SH-SY5Y (cell line): ENCODE measurements at regions not wholly inside any gene's neighbourhood (a gene's known extent, or its start where the extent isn't known, plus 50 kb on each side); places are given as distances from the start of the nearest gene placed in this dataset.
A peak's percentile ranks its signal among the peaks of the same experiment; 100 is the strongest.

Source experiments
- GATA2 ChIP-seq: IDR thresholded peaks from 2 replicates; pipeline ENCODE4 v1.6.1; 2011; ENCODE audit warnings: mild to moderate bottlenecking, low read depth, low read length
- GATA3 ChIP-seq: IDR thresholded peaks from 2 replicates; pipeline ENCODE4 v1.6.1; 2011; ENCODE audit warnings: low read depth, mild to moderate bottlenecking, low read length, moderate library complexity

DNA sequence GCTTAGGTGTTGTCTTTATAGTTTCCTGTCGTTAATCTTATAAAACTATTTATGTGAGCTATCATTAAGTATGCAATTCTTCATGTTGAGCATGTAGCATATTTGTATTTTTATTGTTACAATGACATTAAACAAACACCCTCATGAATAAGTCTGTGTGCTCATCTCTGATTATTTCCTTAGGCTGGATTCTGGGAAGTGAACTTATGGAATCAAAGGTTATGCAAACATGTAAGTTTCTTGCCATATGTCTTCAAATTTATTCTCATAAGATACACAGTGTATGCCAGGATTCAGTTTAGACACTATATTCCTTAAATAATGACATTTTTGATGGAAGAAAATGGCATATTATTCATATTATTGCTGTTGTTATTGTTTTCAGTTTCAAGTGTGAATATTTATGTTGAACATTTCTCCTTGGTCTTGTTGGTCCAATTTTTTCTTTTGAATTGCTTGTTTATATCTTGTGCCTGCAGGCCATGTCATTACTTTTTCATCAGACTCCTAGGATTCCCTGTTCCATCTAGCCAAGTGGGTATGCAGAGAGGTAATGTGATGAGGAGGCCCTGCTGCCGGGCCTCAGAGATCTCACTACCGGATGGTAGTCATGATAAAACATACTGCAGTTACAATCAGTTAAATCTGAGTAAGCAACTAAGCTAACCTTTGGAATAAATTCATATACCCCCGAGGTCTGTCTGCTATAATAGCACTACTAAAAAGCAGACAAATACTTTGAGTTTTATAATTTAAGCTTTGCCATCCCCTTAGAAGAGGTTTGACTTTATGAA, 684.3 kb upstream of the SGO1 start:
- no peak for TF ChIP-seq GATA3
- TF ChIP-seq GATA2: no peak

DNA sequence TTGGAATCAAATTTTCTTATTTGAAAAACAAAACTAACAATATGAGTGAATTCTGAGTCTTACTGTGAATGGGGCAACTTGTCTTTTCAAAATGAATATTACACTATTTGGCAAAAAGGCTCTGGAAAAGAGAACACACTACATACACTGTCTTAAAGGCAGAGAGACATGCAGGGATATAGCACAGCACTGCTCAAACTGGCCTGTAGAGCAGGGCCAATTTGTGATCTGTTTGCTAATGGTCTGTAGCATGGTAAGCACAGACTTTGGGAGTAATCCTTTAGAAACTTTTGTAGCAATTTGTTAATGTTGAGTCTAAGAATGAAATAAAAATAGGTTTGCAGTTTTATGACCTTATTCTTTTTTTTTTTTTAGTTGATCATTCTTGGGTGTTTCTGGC, 679.8 kb upstream of the SGO1 start:
- TF ChIP-seq GATA2: no peak
- TF ChIP-seq GATA3: no peak

DNA sequence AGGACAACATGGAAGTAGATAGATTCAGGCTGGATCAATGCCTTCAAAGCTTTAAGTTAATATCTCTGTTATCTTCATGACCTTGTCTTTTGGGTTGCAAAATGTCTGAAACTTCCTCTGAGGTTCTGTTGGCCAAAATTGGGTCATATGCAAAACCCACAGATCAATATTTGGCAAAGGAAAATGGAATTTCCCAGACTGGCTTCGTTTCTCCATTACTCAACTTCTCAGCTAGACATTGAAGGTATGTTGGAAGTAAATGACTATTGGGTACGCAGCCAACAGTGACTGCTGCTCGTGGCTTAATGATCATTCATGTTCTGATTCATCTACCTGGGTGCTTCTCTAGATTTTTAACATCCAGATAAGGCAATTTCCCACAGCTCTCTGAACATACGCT, 675.4 kb upstream of the SGO1 start:
- no peak for TF ChIP-seq GATA2
- TF ChIP-seq GATA3: no peak

DNA sequence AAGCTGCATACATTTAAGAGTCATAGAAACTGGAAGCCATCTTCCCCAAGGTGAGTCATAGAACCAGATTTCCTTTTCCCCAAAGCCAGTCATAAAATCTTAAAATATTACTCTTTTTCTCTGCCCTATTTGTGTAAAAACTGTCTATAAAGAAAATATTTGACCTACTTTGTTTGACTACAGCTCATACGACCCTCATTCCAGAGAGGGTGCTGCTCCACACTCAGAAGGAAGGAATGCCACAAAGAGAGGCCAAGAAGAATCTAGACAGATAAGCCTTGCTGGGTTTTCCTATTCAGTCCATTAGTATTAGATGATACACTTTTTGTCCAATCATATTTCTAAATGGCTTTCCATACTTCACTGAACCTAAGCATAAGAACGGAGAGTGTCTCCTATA, 671.6 kb upstream of the SGO1 start:
- no peak for TF ChIP-seq GATA3
- TF ChIP-seq GATA2: no peak

DNA sequence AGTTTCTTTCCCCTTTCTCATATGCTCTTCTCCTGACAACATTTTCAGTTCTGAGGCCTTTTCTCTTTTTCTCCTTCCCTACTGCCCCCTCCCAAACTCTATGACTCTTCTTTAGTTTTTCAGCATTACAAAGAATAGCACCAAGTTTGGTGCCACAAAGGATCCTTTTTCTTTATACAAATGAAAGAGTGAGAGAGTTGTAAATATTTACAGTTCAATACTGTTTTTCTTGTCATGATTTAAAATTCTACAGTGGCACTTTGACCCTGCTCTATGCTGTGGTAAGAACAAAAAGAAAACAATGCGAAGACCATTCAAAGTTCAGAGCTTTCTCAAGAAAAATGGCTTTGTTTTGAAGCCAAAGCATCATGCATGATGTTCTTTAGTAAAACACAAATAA, 667.9 kb upstream of the SGO1 start:
- TF ChIP-seq GATA2 (no peak), GATA3 (no peak)

DNA sequence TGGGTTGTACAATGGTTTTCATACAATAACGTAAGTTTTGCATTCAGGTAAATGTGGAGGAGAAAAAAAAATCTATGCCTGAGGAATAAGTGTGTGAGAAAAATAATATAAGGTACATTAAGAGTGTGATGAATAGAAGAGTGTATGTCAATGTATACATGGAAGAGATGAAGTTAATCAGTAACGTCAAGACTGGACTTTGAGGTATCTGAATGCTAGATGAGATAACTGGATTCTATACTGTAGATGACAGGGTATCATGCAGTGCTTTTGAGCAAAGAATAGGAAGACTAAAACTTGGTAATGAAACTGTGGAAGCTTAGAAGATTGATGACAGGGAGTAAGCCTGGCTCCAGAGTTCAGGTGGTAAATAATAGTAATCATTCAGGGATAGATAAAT, 666.7 kb upstream of the SGO1 start:
- TF ChIP-seq GATA3: no peak
- no peak for TF ChIP-seq GATA2

DNA sequence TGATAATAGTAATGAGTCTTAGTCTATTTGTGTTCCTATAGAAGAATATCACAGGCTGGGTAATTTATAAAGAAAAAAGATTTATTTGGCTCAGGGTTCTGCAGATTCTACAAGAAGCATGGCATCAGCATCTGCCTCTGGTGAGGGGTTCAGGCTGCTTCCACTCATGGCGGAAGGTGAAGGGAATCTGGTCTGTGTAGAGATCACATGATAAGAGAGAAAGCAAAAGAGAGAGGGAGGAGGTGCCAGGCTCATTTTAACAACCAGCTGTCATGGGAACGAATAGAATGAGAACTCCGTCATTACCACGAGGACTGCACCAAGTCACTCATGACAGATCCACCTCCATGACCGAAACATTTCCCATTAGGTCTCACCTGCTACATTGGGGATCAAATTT, 664.0 kb upstream of the SGO1 start:
- TF ChIP-seq GATA2 (peak; percentile 91), GATA3 (peak; percentile 82)

DNA sequence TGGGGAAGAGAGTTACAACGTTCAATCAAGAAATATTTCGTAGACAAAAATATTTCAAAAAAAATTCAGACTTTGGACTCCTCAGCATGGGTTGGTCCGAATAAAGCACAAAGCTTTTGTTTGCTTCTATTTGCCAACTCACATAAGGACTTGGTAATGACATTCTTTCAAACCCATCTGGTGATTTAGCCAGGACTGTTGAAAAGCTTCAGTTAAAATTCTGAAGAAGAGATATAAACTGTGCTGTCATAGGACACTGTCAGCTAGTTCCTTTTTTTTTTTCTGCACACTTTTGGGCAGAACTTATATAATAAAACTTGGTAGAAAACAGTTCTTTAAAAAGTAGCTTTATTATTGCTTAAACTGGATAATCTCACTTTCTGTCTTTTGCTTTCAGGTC, 660.8 kb upstream of the SGO1 start:
- no peak for TF ChIP-seq GATA2
- no peak for TF ChIP-seq GATA3

DNA sequence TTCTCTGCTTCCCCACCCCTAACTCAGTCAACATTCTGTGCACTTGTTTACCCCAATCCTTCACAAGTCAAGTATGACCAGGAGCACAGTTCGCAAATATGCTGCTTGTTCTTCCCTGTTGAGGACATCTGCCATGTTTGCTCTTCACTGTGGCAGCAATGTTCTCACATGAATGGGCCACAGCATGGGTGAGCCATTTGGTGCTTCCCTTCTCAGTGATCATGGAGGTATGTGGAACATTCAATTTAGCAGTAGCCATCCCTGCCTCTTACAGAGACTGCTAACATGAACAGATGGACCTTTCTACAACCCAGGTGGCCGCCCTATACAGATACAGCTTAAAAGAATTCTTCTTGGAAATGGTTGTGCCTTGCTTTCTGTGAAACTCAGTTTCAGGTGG, 660.1 kb upstream of the SGO1 start:
- TF ChIP-seq GATA2 (no peak), GATA3 (no peak)

DNA sequence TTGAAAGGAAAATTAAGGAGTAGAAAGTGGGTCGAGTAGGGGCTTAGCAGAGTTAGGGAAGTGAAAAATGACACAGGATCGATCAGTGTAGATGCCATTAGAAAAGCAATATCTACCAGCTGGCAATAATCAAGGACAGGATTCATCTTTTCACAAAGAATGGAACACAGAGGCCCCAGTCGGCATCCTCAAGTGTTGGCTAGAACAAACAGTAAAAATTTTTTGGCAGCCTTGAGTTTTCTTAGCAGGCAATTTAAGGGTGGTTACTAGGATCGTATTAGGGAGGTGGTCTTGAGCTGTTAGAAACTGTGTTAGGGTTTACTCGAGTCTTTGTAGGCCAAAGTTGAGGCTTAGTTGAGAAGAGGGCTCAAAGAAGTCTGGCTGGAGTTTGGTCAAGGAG, 658.8 kb upstream of the SGO1 start:
- TF ChIP-seq GATA3 (no peak), GATA2 (no peak)

DNA sequence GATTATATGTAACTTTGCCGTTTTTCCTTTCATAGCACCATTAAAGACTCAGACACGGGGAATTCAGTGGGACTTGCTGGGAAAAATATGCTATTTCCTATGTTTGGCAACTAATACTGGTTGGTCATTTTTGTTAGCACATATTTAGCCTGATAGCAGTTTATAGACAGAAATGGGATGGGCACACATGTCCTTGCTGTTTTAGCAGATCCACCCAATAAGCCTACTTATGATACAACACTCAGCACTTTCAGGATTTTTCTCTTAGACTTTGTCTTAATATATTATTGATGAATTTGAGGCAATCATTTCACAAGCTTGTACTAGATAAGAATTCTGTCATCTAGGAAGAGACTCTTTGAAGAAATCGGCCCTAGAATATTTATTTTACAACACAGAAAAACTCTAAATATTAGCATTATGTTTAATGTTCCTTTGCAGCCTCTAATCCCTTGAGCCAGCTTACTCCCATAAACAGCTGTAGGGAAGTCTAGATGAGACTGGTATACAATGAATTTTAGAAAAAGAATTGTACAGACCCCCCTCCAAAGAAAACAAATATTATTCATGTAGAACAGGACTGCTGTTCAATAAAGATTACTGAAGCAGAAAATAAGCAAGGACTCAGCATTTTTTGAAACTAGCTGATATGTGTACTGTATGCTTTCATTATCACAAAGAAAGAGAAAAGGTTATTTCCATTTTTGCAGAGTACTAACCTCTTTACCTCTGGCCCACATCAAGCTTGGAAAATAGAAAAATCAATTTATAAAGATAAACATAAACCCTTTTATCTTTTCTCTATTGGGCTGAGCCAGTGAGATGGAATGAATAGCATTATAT, 656.8 kb upstream of the SGO1 start:
- TF ChIP-seq GATA2 (no peak), GATA3 (no peak)

DNA sequence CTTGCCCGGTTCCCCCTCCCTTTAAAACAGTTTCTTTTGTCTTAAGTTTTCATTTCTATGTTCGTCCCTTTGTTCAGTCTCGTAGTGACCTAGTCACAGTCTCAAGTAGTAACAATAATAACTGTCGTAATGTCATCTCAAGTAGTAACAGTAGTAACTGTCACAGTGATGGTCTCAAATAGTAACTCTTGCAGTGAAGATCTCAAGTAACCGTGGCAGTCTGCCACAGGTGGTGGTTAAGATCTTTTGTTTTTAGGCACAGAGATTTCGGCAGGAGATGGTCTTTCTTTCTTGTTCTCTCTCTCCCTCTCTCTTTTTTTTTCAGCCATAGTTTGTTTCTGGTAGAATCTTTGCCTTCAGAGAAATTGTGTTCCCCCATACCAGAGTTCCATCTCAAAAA, 656.0 kb upstream of the SGO1 start:
- no peak for TF ChIP-seq GATA2
- no peak for TF ChIP-seq GATA3

DNA sequence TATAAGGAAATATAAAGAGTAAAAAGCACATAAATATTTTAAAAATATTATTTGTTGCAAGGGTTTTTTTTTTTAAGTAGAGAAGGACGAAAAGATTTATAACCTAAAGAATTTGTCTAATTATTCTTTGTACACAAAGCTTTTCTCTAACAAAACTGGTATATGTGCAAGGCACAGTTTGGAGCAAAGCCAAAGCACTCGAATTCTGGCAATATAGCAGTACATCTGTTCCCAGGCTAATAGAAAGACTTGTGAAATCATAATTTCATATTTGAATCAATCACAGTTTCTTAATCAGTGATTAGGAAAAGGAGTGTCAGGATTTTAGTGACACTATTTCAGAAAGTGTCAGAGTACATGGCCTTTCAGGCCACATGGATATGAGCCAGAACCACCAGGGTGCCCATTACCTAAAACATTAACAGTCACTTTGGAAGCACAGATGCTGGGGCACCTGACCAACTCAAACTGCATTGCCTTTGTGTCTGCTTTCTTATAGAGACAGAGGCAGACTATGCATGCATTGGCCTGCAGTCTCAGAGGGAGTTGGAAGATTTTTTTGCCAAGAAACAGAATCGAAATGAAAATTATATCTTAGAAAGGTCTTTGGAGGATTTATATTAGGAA, 651.8 kb upstream of the SGO1 start:
- TF ChIP-seq GATA2 (no peak), GATA3 (no peak)

DNA sequence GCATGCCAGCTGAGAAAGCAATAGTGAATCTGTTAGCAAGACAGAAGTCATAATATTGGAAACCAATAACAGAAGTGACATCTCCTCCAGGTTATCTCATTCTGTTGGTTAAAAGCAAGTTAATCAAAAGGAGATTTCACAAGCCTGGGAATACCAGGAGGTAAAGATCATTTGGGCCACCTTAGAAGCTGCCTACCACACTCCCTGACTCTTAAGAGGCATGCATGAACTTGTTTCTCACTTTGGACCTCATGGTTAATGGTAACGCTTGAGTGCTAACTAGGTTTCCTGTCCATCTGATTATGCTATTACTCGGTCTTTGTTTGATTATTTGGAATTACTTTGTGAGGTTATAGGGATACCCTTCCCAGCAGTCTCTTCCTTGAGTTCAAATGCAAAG, 650.8 kb upstream of the SGO1 start:
- TF ChIP-seq GATA2: no peak
- no peak for TF ChIP-seq GATA3
